ENCODE measurements at regions not wholly inside any gene's neighbourhood (a gene's known extent, or its start where the extent isn't known, plus 50 kb on each side); places are given as distances from the start of the nearest gene placed in this dataset.

GRCh38 chr16:9170470-9170869 is 79.0 kb downstream of the HAPSTR1 start:
- Histone ChIP-seq H3K27me3 (ENCODE audit: control insufficient read depth, insufficient read depth, low read length) (no peaks in the 10 kb centered on the region), H3K4me3 (ENCODE audit: insufficient read depth, low read depth, low read length) (no peak overlapping the region), H3K36me3 (replicated peaks; ENCODE audit: control insufficient read depth, insufficient read depth, low read length) (no peaks in the 10 kb centered on the region)
- DNase-seq: no peak

GRCh38 chr16:9176547-9177418 is 85.3 kb downstream of the HAPSTR1 start:
- Histone ChIP-seq H3K4me3 (ENCODE audit: insufficient read depth, low read depth, low read length) (no peak overlapping the region), H3K27me3 (ENCODE audit: control insufficient read depth, insufficient read depth, low read length) (no peaks in the 10 kb centered on the region), H3K36me3 (replicated peaks; ENCODE audit: control insufficient read depth, insufficient read depth, low read length) (no peaks in the 10 kb centered on the region)
- no peak for DNase-seq

- Histone ChIP-seq H3K27me3 (ENCODE audit: control insufficient read depth, insufficient read depth, low read length) (no peaks in the 10 kb centered on the region), H3K4me3 (ENCODE audit: insufficient read depth, low read depth, low read length) (no peak overlapping the region), H3K36me3 (replicated peaks; ENCODE audit: control insufficient read depth, insufficient read depth, low read length) (no peaks in the 10 kb centered on the region)
- DNase-seq: no peak
These were observed 86.4 kb downstream of the HAPSTR1 start for GRCh38 chr16:9177861-9178260.

GRCh38 chr16:9183682-9184353 is 92.4 kb downstream of the HAPSTR1 start:
- H3K36me3 ChIP-seq (replicated peaks; ENCODE audit: control insufficient read depth, insufficient read depth, low read length): no peaks in the 10 kb centered on the region
- H3K27me3 ChIP-seq (ENCODE audit: control insufficient read depth, insufficient read depth, low read length): no peaks in the 10 kb centered on the region
- H3K4me3 ChIP-seq (ENCODE audit: insufficient read depth, low read depth, low read length): no peak overlapping the region; the same call in 1 of the 2 replicates
- DNase-seq: no peak

GRCh38 chr16:9184354-9184690 is 92.9 kb downstream of the HAPSTR1 start:
- no peaks in the 10 kb centered on the region for H3K27me3 ChIP-seq (ENCODE audit: control insufficient read depth, insufficient read depth, low read length)
- DNase-seq: no peak
- H3K4me3 ChIP-seq (ENCODE audit: insufficient read depth, low read depth, low read length): no peak overlapping the region; the same call in 1 of the 2 replicates
- H3K36me3 ChIP-seq (replicated peaks; ENCODE audit: control insufficient read depth, insufficient read depth, low read length): no peaks in the 10 kb centered on the region

- DNase-seq: no peak
- Histone ChIP-seq H3K27me3 (ENCODE audit: control insufficient read depth, insufficient read depth, low read length) (no peaks in the 10 kb centered on the region), H3K4me3 (ENCODE audit: insufficient read depth, low read depth, low read length) (no peak overlapping the region), H3K36me3 (replicated peaks; ENCODE audit: control insufficient read depth, insufficient read depth, low read length) (no peaks in the 10 kb centered on the region)
These were observed 93.9 kb downstream of the HAPSTR1 start for GRCh38 chr16:9185381-9185780.

- DNase-seq: no peak
- no peaks in the 10 kb centered on the region for H3K27me3 ChIP-seq (ENCODE audit: control insufficient read depth, insufficient read depth, low read length)
- H3K4me3 ChIP-seq (ENCODE audit: insufficient read depth, low read depth, low read length): no peak overlapping the region
- no peaks in the 10 kb centered on the region for H3K36me3 ChIP-seq (replicated peaks; ENCODE audit: control insufficient read depth, insufficient read depth, low read length)
These were observed 94.6 kb downstream of the HAPSTR1 start for GRCh38 chr16:9186061-9186460.

- Histone ChIP-seq H3K36me3 (replicated peaks; ENCODE audit: control insufficient read depth, insufficient read depth, low read length) (no peaks in the 10 kb centered on the region), H3K27me3 (ENCODE audit: control insufficient read depth, insufficient read depth, low read length) (no peaks in the 10 kb centered on the region)
- DNase-seq: no peak
These were observed 97.3 kb downstream of the HAPSTR1 start for GRCh38 chr16:9188721-9189120.

GRCh38 chr16:9191274-9191850 is 99.9 kb downstream of the HAPSTR1 start:
- H3K4me3 ChIP-seq (ENCODE audit: insufficient read depth, low read depth, low read length): no peak overlapping the region
- H3K27me3 ChIP-seq (ENCODE audit: control insufficient read depth, insufficient read depth, low read length): no peaks in the 10 kb centered on the region
- H3K36me3 ChIP-seq (replicated peaks; ENCODE audit: control insufficient read depth, insufficient read depth, low read length): no peaks in the 10 kb centered on the region
- DNase-seq: no peak

More at GRCh38 chr16:9188721-9189120, 97.3 kb downstream of the HAPSTR1 start:
- H3K4me3 ChIP-seq (ENCODE audit: insufficient read depth, low read depth, low read length): no peak overlapping the region

- no peak for DNase-seq
- Histone ChIP-seq H3K36me3 (replicated peaks; ENCODE audit: control insufficient read depth, insufficient read depth, low read length) (no peaks in the 10 kb centered on the region), H3K27me3 (ENCODE audit: control insufficient read depth, insufficient read depth, low read length) (no peaks in the 10 kb centered on the region), H3K4me3 (ENCODE audit: insufficient read depth, low read depth, low read length) (no peak overlapping the region)
These were observed 101.3 kb downstream of the HAPSTR1 start for GRCh38 chr16:9192746-9193145.

- DNase-seq: no peak
- Histone ChIP-seq H3K4me3 (ENCODE audit: insufficient read depth, low read depth, low read length) (no peak overlapping the region), H3K27me3 (ENCODE audit: control insufficient read depth, insufficient read depth, low read length) (no peaks in the 10 kb centered on the region), H3K36me3 (replicated peaks; ENCODE audit: control insufficient read depth, insufficient read depth, low read length) (no peaks in the 10 kb centered on the region)
These were observed 103.8 kb downstream of the HAPSTR1 start for GRCh38 chr16:9195287-9195686.

GRCh38 chr16:9197957-9198661 is 106.7 kb downstream of the HAPSTR1 start:
- no peaks in the 10 kb centered on the region for H3K27me3 ChIP-seq (ENCODE audit: control insufficient read depth, insufficient read depth, low read length)
- no peak overlapping the region for H3K4me3 ChIP-seq (ENCODE audit: insufficient read depth, low read depth, low read length)
- no peak for DNase-seq
- H3K36me3 ChIP-seq (replicated peaks; ENCODE audit: control insufficient read depth, insufficient read depth, low read length): no peaks in the 10 kb centered on the region

- Histone ChIP-seq H3K4me3 (ENCODE audit: insufficient read depth, low read depth, low read length) (no peak overlapping the region), H3K27me3 (ENCODE audit: control insufficient read depth, insufficient read depth, low read length) (no peaks in the 10 kb centered on the region), H3K36me3 (replicated peaks; ENCODE audit: control insufficient read depth, insufficient read depth, low read length) (no peaks in the 10 kb centered on the region)
- no peak for DNase-seq
These were observed 107.9 kb downstream of the HAPSTR1 start for GRCh38 chr16:9199311-9199710.

GRCh38 chr16:9199751-9200150 is 108.3 kb downstream of the HAPSTR1 start:
- DNase-seq: no peak
- Histone ChIP-seq H3K4me3 (ENCODE audit: insufficient read depth, low read depth, low read length) (no peak overlapping the region), H3K36me3 (replicated peaks; ENCODE audit: control insufficient read depth, insufficient read depth, low read length) (no peaks in the 10 kb centered on the region), H3K27me3 (ENCODE audit: control insufficient read depth, insufficient read depth, low read length) (no peaks in the 10 kb centered on the region)
